Fibroblast of lung (primary cell): ENCODE measurements at regions not wholly inside any gene's neighbourhood (a gene's known extent, or its start where the extent isn't known, plus 50 kb on each side); places are given as distances from the start of the nearest gene placed in this dataset.

Experiments used
- DNase-seq, 2 donors: peaks; one replicate each; pipeline versions ENCODE4 v3.0.0 to v3.0.0-alpha.2; 2010; ENCODE audit warnings: low read depth in 2 of 2
- H2AFZ ChIP-seq: 2 replicates; pipeline ENCODE4 v1.5.1; 2012; ENCODE audit warnings: low read length, control low read depth, inconsistent platforms
- H3K27ac ChIP-seq: 2 replicates; pipeline ENCODE4 v1.5.1; 2011; ENCODE audit warnings: low read length, control low read depth; ENCODE audit not compliant: insufficient read depth
- H3K27me3 ChIP-seq: 2 replicates; pipeline ENCODE4 v1.5.1; 2011; ENCODE audit warnings: mild to moderate bottlenecking, low read length; ENCODE audit not compliant: control insufficient read depth, insufficient read depth
- H3K36me3 ChIP-seq: 2 replicates; pipeline ENCODE4 v1.5.1; 2011; ENCODE audit warnings: low read length; ENCODE audit not compliant: control insufficient read depth, insufficient read depth
- H3K4me1 ChIP-seq: 2 replicates; pipeline ENCODE4 v1.5.1; 2011; ENCODE audit warnings: low read length; ENCODE audit not compliant: control insufficient read depth, insufficient read depth; ENCODE audit errors: extremely low read depth
- H3K4me2 ChIP-seq: 2 replicates; pipeline ENCODE4 v1.5.1; 2011; ENCODE audit warnings: low read length, control low read depth; ENCODE audit not compliant: insufficient read depth; ENCODE audit errors: extremely low read depth
- H3K4me3 ChIP-seq, 4 experiments: fragments of 200-600 bp in 1 of 4; sonication (generic) in 1 of 4; replicated peaks in 1 of 4; 2 replicates each; pipeline ENCODE4 v1.5.1; 2011 to 2016; ENCODE audit warnings: low read length in 4 of 4, low read depth in 3 of 4, mild to moderate bottlenecking in 3 of 4, control low read depth in 2 of 4, inconsistent platforms in 1 of 4, mixed read lengths in 1 of 4; ENCODE audit not compliant: insufficient read depth in 1 of 4; ENCODE audit errors: control extremely low read depth in 1 of 4
- H3K79me2 ChIP-seq: 2 replicates; pipeline ENCODE4 v1.5.1; 2012; ENCODE audit warnings: mild to moderate bottlenecking, low read length, inconsistent platforms; ENCODE audit not compliant: control insufficient read depth, insufficient read depth
- H3K9ac ChIP-seq: 2 replicates; pipeline ENCODE4 v1.5.1; 2011; ENCODE audit warnings: mild to moderate bottlenecking, low read length, control low read depth; ENCODE audit not compliant: insufficient read depth
- H3K9me3 ChIP-seq: 2 replicates; pipeline ENCODE4 v1.5.1; 2012; ENCODE audit warnings: low read depth, low read length; ENCODE audit not compliant: control insufficient read depth, insufficient read depth
- H4K20me1 ChIP-seq: 2 replicates; pipeline ENCODE4 v1.5.1; 2011; ENCODE audit warnings: low read length; ENCODE audit not compliant: control insufficient read depth, insufficient read depth; ENCODE audit errors: extremely low read depth
- EZH2 ChIP-seq: IDR thresholded peaks from 2 replicates; pipeline ENCODE4 v1.5.1; 2012; ENCODE audit warnings: low read length, control low read depth, mild to moderate bottlenecking; ENCODE audit errors: missing control alignments
- TF ChIP-seq, protein P1 (sequence below), 2 donors: IDR thresholded peaks in 1 of 2; conservative IDR thresholded peaks in 1 of 2; 1 replicate in 1 of 2; 2 replicates in 1 of 2; pipeline ENCODE4 v1.5.1; 2011 to 2012; ENCODE audit warnings: low read length in 2 of 2, control low read depth in 1 of 2, inconsistent platforms in 1 of 2, low read depth in 1 of 2, mild to moderate bottlenecking in 1 of 2

DNA sequence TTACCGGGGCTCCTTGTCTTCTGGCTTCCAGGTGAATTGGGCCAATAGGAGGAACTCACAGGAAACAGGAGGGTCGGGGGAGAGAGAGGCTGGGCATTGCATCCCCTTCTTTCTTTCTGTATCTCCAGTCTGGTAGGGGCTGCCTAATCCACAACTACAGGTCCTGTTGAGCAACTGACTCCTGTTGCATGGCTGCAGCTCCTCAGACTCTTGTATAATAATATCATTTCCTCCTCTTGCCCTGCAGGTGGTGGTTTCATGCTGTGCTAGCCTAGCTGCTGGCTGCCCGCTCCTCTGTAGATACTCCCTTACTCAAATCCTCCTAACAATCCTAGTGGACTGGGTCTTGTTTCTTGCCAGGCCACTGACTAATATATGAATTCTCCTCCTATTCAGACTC lies 276.5 kb upstream of the SMIM30 start:
- Histone ChIP-seq H3K9ac (no peak overlapping the region), H3K4me2 (no peak overlapping the region), H3K4me1 (no peaks in the 10 kb centered on the region), H3K79me2 (no peaks in the 10 kb centered on the region), H3K9me3 (no peaks in the 10 kb centered on the region), H2AFZ (no peak overlapping the region), H3K36me3 (no peaks in the 10 kb centered on the region), H3K4me3 (no peak overlapping the region), H4K20me1 (no peaks in the 10 kb centered on the region), H3K27ac (no peak overlapping the region), H3K27me3 (no peaks in the 10 kb centered on the region)
- no peak for DNase-seq
- TF ChIP-seq, protein P1, sequence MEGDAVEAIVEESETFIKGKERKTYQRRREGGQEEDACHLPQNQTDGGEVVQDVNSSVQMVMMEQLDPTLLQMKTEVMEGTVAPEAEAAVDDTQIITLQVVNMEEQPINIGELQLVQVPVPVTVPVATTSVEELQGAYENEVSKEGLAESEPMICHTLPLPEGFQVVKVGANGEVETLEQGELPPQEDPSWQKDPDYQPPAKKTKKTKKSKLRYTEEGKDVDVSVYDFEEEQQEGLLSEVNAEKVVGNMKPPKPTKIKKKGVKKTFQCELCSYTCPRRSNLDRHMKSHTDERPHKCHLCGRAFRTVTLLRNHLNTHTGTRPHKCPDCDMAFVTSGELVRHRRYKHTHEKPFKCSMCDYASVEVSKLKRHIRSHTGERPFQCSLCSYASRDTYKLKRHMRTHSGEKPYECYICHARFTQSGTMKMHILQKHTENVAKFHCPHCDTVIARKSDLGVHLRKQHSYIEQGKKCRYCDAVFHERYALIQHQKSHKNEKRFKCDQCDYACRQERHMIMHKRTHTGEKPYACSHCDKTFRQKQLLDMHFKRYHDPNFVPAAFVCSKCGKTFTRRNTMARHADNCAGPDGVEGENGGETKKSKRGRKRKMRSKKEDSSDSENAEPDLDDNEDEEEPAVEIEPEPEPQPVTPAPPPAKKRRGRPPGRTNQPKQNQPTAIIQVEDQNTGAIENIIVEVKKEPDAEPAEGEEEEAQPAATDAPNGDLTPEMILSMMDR (conservative IDR thresholded peaks at IDR 0.05 in 1 of 2, IDR thresholded peaks at IDR 0.05 in 1 of 2; ENCODE audit: low read depth in 1 of 2, low read length in 2 of 2) = no peak
- no peak for TF ChIP-seq EZH2

DNA sequence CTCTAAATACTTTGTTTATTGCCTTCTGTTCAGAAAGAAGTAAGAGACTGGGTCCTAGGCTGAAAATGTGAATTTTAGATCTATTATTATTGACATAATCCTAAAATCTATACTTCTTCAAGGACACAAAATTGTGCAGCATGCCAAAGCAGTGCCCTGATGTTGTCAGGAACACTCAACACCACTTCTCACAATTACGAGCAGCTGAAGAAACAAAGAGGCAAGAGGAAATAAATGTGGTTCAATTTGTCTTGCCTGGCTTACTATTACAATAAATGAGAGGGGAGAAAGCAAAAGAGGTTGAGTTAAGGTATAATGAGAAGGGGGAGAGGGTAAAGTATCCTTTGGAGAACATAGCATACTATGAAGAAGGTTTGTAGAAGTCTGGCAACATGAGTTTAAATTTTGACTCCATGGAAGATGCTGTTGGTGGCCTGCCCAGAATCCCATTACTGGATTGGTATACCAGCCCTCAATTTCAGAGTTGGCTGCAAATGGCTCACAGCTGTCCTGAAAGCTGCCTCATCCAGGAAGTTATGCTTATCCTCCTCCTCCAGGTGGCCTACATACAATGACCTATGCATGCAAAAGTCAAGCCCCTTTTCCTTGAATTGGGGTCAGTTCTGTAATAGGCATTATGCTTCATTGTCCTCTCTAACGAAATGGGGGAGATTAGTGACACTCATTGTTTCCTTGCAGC lies 274.6 kb upstream of the SMIM30 start:
- DNase-seq = no peak
- no peak for TF ChIP-seq EZH2
- TF ChIP-seq, protein P1 (conservative IDR thresholded peaks at IDR 0.05 in 1 of 2, IDR thresholded peaks at IDR 0.05 in 1 of 2; ENCODE audit: low read depth in 1 of 2, low read length in 2 of 2) = no peak
- Histone ChIP-seq H3K4me2 (no peak overlapping the region), H3K4me1 (no peaks in the 10 kb centered on the region), H3K9me3 (no peaks in the 10 kb centered on the region), H4K20me1 (no peaks in the 10 kb centered on the region), H3K4me3 (no peak overlapping the region), H3K36me3 (no peaks in the 10 kb centered on the region), H3K27me3 (no peaks in the 10 kb centered on the region), H3K9ac (no peak overlapping the region), H2AFZ (no peak overlapping the region), H3K79me2 (no peaks in the 10 kb centered on the region), H3K27ac (no peak overlapping the region)

DNA sequence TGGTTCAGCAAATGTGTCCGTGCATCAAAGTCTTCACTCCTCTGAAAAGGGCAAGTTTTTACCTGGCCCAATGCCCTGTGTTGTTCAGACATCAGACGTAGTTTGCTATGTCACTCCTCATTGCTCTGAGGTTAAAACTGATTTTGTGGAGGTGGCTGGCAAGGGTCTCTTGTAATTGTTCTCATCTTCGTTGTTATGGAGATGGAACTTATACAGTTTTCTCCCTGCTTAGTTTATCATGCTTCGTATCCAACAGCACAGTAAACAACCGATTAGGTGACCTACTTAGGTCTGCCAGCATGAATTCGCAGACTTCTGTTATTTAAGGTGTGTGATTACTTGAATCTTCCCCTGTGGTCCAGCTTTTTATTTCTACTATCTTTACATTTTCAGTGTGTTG lies 274.1 kb upstream of the SMIM30 start:
- TF ChIP-seq, protein P1 (conservative IDR thresholded peaks at IDR 0.05 in 1 of 2, IDR thresholded peaks at IDR 0.05 in 1 of 2; ENCODE audit: low read depth in 1 of 2, low read length in 2 of 2) = no peak
- no peak for TF ChIP-seq EZH2
- Histone ChIP-seq H3K4me2 (no peak overlapping the region), H4K20me1 (no peaks in the 10 kb centered on the region), H3K27me3 (no peaks in the 10 kb centered on the region), H3K27ac (no peak overlapping the region), H3K9ac (no peak overlapping the region), H3K79me2 (no peaks in the 10 kb centered on the region), H3K4me1 (no peaks in the 10 kb centered on the region), H2AFZ (no peak overlapping the region), H3K4me3 (no peak overlapping the region), H3K36me3 (no peaks in the 10 kb centered on the region), H3K9me3 (no peaks in the 10 kb centered on the region)
- DNase-seq = no peak
